Nephron (organoid): ENCODE measurements at regions not wholly inside any gene's neighbourhood (a gene's known extent, or its start where the extent isn't known, plus 50 kb on each side); places are given as distances from the start of the nearest gene placed in this dataset.

Experiments used
- H3K27ac Mint-ChIP-seq, 3 experiments: 2 replicates each; pipeline ENCODE4 v1.8.0; 2020; ENCODE audit warnings: mixed read lengths in 3 of 3, mild to moderate bottlenecking in 2 of 3, moderate library complexity in 1 of 3
- H3K27me3 Mint-ChIP-seq: 2 replicates; pipeline ENCODE4 v1.8.0; 2021; ENCODE audit warnings: low read depth, mild to moderate bottlenecking, moderate library complexity, mixed read lengths
- H3K36me3 Mint-ChIP-seq: 2 replicates; pipeline ENCODE4 v1.8.0; 2020; ENCODE audit warnings: low read depth, mixed read lengths
- H3K4me1 Mint-ChIP-seq: 2 replicates; pipeline ENCODE4 v1.8.0; 2020; ENCODE audit warnings: mixed read lengths
- H3K4me3 Mint-ChIP-seq, 3 experiments: 2 replicates each; pipeline ENCODE4 v1.8.0; 2020; ENCODE audit warnings: mild to moderate bottlenecking in 3 of 3, mixed read lengths in 3 of 3, moderate library complexity in 2 of 3
- H3K9me3 Mint-ChIP-seq: 2 replicates; pipeline ENCODE4 v1.8.0; 2020; ENCODE audit warnings: mixed read lengths
- CTCF ChIP-seq, 3 experiments: fragments of 200-600 bp; sonication (generic); IDR thresholded peaks; one replicate each; pipeline ENCODE4 v1.5.0; 2021; ENCODE audit warnings: antibody characterized with exemption in 3 of 3; ENCODE audit not compliant: unreplicated experiment in 3 of 3

- H3K4me3 Mint-ChIP-seq: no peak overlapping the region
- no peaks in the 10 kb centered on the region for H3K27me3 Mint-ChIP-seq
- no peaks in the 10 kb centered on the region for H3K9me3 Mint-ChIP-seq
- H3K4me1 Mint-ChIP-seq: no peaks in the 10 kb centered on the region
- H3K36me3 Mint-ChIP-seq: no peaks in the 10 kb centered on the region
- H3K27ac Mint-ChIP-seq: no peak overlapping the region
- TF ChIP-seq CTCF (IDR thresholded peaks at IDR 0.05; ENCODE audit: unreplicated experiment in 3 of 3): no peak
Measured at GRCh38 chr7:11895337-11895736, 63.3 kb upstream of the THSD7A start.

GRCh38 chr7:11896663-11897062 is 64.7 kb upstream of the THSD7A start:
- Mint-ChIP-seq H3K27ac (peak overlapping the region in 1 of 3 experiments; percentile 32), H3K4me1 (no peaks in the 10 kb centered on the region), H3K4me3 (no peak overlapping the region), H3K27me3 (no peaks in the 10 kb centered on the region), H3K36me3 (no peaks in the 10 kb centered on the region), H3K9me3 (no peaks in the 10 kb centered on the region)
- TF ChIP-seq CTCF (IDR thresholded peaks at IDR 0.05; ENCODE audit: unreplicated experiment in 3 of 3): no peak

GRCh38 chr7:11899247-11899646 is 67.2 kb upstream of the THSD7A start:
- Mint-ChIP-seq H3K9me3 (peaks cover 5% of the 10 kb centered on the region), H3K4me1 (no peaks in the 10 kb centered on the region), H3K27me3 (no peaks in the 10 kb centered on the region), H3K4me3 (no peak overlapping the region), H3K36me3 (no peaks in the 10 kb centered on the region), H3K27ac (no peak overlapping the region)
- no peak for TF ChIP-seq CTCF (IDR thresholded peaks at IDR 0.05; ENCODE audit: unreplicated experiment in 3 of 3)

GRCh38 chr7:11910253-11910652 is 78.3 kb upstream of the THSD7A start:
- Mint-ChIP-seq H3K4me1 (no peaks in the 10 kb centered on the region), H3K27ac (no peak overlapping the region), H3K36me3 (no peaks in the 10 kb centered on the region), H3K9me3 (no peaks in the 10 kb centered on the region), H3K27me3 (no peaks in the 10 kb centered on the region), H3K4me3 (no peak overlapping the region)
- no peak for TF ChIP-seq CTCF (IDR thresholded peaks at IDR 0.05; ENCODE audit: unreplicated experiment in 3 of 3)

- no peak overlapping the region for H3K4me3 Mint-ChIP-seq
- H3K27ac Mint-ChIP-seq: no peak overlapping the region
- H3K36me3 Mint-ChIP-seq: no peaks in the 10 kb centered on the region
- no peaks in the 10 kb centered on the region for H3K9me3 Mint-ChIP-seq
- no peaks in the 10 kb centered on the region for H3K4me1 Mint-ChIP-seq
- no peak for TF ChIP-seq CTCF (IDR thresholded peaks at IDR 0.05; ENCODE audit: unreplicated experiment in 3 of 3)
- H3K27me3 Mint-ChIP-seq: no peaks in the 10 kb centered on the region
Measured at GRCh38 chr7:11911900-11912299, 79.9 kb upstream of the THSD7A start.

- Mint-ChIP-seq H3K27me3 (no peaks in the 10 kb centered on the region), H3K36me3 (no peaks in the 10 kb centered on the region), H3K9me3 (peaks cover 14% of the 10 kb centered on the region), H3K4me1 (no peaks in the 10 kb centered on the region), H3K27ac (no peak overlapping the region), H3K4me3 (no peak overlapping the region)
- TF ChIP-seq CTCF (IDR thresholded peaks at IDR 0.05; ENCODE audit: unreplicated experiment in 3 of 3): no peak
Measured at GRCh38 chr7:11914645-11915044, 82.6 kb upstream of the THSD7A start.
